NCI-H2196 (cell line): ENCODE measurements at regions not wholly inside any gene's neighbourhood (a gene's known extent, or its start where the extent isn't known, plus 50 kb on each side); places are given as distances from the start of the nearest gene placed in this dataset.

Experiments used
- DNase-seq: peaks from one replicate; lab custom pipeline; 2025; ENCODE audit not compliant: unreplicated experiment; lab: John Stamatoyannopoulos, UW

GRCh38 chr5:119991625-119992024 lies 362.3 kb downstream of the FAM170A start:
- no peak for DNase-seq

DNA sequence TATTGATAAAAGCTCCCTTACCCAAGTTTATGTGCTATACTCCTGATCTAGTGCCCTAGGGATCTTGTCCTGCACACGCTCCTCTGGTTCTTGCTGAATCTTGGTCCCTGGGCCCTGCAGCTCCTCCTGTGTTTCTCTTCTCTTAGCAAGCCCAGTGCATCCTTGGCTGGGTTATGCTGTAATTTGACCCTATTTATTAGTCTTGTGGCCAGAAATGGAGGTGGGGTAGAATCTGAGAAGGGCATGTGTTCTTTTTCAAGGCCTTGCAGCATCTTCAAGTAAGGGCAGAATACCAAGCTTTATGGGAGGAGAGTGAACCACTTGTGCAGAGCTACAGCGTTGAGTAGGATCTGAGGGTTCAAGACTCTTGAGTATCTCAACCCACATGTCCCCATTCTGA lies 366.8 kb downstream of the FAM170A start:
- DNase-seq = no peak

- DNase-seq = no peak
Measured at GRCh38 chr5:120007598-120007997, 378.2 kb downstream of the FAM170A start.

DNA sequence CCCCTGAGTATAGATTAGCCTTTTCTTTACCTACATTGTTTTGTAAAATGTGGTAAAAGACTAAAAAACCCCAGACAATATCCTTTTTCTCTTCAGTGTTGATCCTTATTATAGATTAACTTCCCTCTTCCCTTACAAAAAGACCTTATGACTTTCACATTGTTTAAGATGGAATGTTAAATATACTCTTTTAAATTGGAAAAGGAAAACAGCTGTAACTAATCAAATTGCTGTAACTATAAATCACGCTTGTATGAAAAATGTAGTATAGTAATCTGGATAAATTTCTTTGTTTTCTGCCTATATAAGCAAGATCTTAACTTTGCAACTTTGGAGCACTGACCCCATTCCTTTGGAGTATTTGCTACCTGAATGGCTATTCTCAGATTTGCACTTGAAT lies 383.1 kb downstream of the FAM170A start:
- no peak for DNase-seq

GRCh38 chr5:120014535-120014934 lies 385.2 kb downstream of the FAM170A start:
- no peak for DNase-seq

GRCh38 chr5:120016717-120017382 lies 387.5 kb downstream of the FAM170A start:
- no peak for DNase-seq

GRCh38 chr5:120017513-120017912 lies 388.2 kb downstream of the FAM170A start:
- DNase-seq = no peak

DNA sequence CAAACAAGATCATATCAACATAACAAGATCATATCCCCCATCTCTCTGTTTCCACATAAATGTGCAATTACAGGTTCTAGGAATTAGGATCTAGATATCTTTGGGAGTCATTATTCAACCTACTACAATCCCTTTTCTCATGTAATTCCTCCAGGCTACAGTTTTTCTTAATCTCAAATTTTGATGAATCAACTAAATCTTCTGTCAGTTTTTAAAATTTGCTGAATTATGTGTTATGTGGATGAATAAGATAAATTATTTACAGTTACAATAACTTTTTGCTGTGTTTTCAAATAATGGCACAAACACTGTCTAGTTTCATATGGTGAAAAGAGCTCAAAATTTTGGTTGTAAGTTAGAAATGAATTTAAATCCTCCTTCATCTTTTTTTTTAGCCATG lies 405.8 kb downstream of the FAM170A start:
- no peak for DNase-seq

GRCh38 chr5:120035815-120036577 lies 406.6 kb downstream of the FAM170A start:
- no peak for DNase-seq

DNA sequence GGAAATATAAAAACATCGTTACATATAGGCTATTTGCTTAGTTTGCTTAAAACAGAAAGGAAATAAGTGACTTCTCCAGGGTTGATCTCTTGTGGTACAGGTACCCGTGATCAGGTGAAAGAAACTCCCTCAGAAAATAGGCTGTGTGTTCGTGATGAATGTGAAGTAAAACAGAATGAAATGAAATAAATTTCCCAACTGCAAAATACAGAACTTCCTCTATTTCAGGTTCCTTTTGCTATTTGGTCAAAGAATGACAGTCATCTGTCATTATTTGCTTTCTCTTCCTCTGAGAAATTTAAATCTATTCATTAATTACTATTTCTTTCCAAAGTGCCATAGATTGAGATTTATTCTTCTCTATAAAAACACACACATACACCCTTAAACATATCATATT lies 408.1 kb downstream of the FAM170A start:
- DNase-seq = no peak

GRCh38 chr5:120039111-120039510 lies 409.8 kb downstream of the FAM170A start:
- DNase-seq = no peak

DNA sequence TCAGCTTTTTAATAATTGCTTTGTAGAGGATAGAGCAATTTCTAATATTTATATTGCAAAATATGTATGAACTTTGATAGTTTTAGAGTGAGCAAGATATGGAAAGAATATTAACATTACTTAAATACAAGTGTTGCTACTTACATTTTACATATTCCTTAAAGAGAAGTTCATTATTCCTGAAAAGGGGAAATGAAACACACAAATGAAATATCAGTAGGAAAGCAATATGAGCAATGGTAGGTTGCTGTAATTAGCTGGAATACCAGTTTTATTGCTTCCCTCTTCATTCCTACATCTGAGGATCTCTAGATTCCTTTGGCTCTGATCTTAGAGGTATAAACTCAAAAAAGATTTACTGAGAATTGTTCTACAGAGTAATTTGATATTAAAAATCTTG lies 414.1 kb downstream of the FAM170A start:
- no peak for DNase-seq

DNA sequence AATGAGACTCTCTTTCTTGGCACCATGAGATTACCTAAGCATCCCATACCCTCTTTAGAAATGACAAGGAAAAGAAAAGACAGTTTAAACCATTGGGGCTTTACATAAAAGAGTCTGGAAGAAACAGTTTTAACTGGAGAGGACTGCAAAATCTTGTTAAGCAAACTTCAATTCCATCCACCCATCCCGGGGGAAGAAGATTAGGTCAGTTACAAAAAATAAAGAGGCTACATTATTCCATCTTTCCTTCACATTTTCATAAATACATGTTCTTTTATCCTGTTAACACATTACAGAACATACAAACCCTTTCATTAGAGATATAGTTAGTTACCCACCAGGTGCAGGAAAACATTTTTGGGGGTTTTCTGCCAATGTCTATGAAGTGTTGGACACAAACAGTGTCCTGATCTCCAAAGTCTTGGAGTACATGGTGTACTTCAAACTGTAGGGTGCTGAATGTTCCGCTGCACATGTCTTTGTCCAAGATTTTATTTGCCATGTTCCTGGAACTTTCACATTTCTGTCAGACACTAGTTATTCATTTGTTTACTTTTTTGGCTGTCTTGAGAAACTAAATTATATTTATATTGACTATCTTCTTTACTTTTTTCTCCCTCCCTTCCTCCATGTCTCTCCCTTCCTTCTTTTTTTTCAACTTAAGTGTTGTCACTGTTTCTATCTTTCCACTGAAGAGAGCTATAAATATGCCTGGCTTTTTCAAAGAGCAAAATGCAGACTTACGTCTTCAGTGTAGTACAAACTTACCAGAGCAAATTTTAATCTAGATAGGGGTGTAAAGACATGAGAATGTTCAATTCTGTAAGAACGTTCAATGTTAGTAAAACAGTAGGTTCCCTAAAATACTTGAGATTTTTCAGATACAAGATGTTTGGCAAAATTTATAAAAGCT lies 410.9 kb upstream of the PRR16 start:
- no peak for DNase-seq

DNA sequence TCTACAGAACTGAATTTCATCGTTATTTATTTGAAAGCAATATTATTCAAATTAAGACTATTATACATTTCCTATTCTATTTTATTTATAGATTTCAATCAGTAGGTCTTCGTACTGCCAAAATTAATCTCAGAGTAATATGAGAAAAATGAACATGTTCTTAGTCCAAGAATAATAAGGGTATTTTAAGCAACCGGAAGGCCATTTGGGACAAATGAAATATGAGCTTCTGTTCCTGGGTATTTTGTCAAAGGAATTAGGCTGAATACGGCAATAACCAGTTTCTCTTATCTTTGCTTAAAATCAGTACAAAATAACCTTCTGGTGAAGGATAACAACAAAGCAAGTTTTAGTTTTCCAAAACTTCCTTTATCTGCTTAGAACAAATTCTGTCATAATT lies 410.3 kb upstream of the PRR16 start:
- DNase-seq = no peak

- no peak for DNase-seq
Measured at GRCh38 chr5:120055858-120056257, 408.2 kb upstream of the PRR16 start.

GRCh38 chr5:120062515-120062917 lies 401.6 kb upstream of the PRR16 start:
- no peak for DNase-seq

DNA sequence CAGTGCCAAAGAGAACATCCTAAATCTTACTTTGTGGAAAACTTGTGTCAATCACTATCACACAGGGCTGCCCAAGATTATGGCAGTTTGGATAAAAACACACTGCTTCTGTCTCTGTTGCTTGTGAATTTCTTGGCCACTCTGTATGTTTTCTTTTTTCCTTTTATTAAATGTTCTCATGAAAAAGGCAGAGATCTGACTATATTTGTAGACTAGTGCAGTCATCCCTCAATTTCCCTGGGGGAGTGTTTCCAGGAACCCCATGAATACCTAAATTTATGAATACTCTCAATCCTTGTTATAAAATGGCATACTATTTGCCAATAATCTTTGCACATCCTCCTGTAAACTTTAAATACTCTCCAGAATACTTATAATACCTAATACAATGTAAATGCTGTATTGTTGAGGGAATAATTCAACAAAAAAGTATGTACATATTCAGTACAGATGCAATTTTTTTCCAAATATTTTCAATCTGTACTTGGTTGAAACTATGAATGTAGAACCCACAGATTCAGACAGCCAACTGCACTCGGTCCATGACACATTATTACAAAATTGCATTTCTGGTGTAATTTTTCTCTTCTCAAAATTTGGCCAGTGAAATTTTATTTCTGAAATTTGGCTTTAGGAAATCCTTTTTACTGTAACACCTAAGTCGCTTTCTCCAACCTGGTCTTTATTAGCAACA lies 391.9 kb upstream of the PRR16 start:
- DNase-seq = no peak

GRCh38 chr5:120073722-120074121 lies 390.4 kb upstream of the PRR16 start:
- no peak for DNase-seq

DNA sequence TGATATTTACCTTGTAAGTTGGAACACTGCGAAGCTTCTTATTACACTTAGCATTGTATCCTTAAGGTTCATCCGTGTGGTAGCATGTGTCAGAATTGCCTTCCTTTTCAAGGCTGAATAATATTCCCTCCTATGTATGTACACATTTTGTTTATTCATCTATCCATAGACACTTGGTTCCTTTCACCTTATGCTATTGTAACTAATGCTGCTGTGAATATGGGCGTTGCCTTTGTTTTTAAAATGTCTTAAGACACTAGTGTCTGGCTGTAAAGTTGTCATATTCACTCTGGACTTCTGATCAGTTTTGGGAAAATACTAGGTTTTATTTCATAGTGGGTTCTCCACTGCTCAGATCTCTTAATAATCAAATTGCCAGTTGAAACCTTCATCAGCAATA lies 383.3 kb upstream of the PRR16 start:
- DNase-seq = no peak

GRCh38 chr5:120082316-120083068 lies 381.6 kb upstream of the PRR16 start:
- DNase-seq = no peak
